Activated CD4-positive, alpha-beta T cell treated with anti-CD3 and anti-CD28 coated beads for 48 hours (primary cell): ENCODE measurements at regions not wholly inside any gene's neighbourhood (a gene's known extent, or its start where the extent isn't known, plus 50 kb on each side); places are given as distances from the start of the nearest gene placed in this dataset.

Source experiments
- DNase-seq: peaks from one replicate; pipeline ENCODE4 v3.0.0-alpha.2; 2020

DNA sequence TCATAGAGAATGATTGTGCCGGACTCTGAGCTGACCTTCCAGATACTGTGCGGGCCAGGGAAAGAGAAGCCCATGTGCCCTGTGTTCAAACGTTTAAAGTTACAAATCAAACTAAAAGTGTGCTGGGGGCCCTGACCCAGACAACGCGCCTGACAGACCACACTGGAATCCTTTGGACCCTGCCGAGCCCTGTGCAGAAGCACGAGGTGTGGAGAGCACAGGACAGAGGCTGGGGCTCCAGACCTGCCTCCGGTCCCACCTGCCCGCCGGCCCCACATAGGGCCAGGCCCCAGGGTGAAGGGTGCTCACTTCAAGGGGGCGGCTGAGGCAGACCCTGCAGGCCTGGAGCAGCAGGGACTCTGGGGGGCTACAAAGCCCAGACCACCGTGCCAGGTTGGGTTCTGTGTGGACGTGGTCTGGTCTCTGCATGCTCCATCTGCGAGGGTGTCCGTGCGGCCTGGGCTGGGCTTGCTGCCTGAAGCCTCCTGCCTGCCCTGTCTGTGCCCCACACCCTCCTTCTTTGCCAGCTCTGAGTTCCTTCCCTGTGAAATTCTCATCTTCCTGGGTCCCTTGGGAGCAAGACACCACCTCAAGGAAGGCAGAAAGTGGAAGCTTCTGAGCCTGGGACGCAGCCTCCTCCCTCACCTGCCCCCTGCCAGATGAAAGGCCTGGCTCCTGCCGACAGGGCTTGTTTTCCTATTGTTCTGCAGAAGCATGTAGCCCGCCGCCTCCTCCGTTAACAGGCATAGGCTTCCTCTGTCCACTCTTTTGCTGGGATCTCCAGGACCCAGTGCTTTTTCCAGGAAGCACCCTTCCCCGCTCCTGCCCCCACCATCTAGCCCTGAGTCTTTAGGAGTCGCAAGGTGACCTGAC is 186.2 kb downstream of the ERMARD start:
- DNase-seq = no peak

DNA sequence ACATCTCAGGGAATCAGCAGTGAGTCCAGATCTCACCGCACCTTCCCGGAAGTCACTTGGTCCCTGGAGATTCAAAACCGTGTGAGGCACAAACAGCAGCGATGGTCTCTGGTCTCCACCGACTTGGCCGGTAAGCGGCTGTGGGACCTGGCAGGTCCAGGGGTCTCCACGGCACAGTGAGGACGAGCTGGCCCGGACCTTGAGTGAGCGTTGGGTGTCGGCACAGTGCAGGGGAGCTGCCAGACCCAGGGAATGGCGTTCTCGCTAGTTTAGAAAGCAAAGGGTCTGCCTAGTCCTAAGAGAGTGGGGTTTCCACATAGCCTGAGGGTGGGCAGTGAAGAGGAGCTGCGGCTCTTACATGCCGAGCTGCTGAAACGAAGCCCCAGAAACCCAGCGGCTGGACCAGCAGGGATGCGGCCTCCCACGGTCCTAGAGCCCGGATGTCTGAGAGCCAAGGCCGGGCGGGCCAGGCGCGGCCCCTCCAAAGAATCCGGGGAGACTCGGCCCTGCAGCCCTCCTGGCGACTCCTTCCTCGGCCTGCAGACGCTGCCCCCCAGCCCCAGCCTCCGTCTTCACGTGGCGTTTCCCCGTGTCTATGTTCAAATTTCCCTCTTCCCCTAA is 185.0 kb downstream of the ERMARD start:
- DNase-seq = no peak

DNA sequence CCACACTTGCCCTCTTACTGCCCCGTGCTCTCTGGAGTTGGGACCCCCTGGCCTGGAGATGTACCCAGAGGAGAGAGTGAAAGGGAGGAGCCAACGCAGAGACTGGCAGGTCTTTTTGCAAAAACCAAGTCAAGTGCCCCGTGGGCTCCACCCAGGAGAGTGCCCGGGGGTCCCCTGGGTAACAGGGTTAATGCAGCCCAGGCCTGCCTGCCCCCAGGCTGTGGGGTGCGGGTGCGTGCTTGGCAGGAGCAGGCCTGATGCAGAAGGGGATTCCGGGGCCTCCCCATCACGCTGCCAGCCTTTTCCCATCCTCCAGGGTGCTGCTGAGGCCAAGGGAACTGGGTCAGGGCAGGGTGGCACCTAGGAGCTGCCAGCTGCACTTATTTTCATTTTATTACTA is 184.4 kb downstream of the ERMARD start:
- no peak for DNase-seq

DNA sequence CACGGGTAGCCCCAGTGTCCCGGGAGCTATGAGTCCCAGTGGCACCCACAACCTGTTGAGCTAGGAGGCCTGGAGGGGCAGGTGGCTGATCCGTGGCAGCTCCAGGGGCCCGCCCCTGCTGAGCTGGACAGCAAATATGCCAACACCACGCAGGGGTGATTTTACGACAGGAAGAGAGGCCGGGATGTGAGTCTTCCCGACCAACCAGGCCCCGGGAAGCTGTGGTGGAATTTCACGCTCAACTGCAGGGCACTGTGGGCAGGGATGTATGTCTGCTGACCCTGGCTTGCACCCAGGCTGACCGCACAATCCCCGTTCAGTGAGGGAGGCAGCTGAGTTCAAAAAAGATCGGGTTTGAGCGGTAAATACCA is 183.9 kb downstream of the ERMARD start:
- DNase-seq = no peak

DNA sequence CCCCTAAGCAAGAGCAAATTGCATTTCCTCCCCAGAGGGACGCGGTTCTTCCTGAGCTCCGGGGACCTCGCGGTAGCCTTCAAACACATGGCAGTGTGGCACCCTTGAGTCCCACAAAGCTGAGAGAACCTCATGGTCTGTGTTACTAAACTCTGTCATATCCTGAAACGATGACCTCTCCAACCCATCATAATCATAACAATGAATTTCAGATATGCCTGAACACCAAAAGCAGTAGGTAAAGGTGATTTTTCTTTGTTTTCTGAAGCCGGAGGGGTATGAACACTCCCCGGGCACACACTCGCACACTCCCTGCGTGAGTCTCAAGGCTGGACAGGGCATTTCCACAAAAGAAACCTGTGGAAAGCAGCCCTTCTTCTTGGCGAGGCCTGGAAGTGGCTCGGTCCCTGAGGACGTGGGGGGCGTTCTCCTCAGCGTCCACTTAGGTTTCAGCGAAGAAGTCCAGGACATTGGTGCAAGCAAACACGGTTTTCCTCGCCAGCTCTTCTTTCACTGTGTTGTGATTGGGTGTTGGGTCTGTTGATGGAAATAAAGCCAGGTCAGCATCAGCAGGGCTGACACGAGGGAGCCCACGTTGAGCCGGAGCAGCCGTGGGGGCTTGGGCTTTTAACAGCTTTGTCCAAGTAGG is 183.4 kb downstream of the ERMARD start:
- DNase-seq = no peak

- DNase-seq = no peak
Measured at GRCh38 chr6:169933839-169934698, 182.6 kb downstream of the ERMARD start.

DNA sequence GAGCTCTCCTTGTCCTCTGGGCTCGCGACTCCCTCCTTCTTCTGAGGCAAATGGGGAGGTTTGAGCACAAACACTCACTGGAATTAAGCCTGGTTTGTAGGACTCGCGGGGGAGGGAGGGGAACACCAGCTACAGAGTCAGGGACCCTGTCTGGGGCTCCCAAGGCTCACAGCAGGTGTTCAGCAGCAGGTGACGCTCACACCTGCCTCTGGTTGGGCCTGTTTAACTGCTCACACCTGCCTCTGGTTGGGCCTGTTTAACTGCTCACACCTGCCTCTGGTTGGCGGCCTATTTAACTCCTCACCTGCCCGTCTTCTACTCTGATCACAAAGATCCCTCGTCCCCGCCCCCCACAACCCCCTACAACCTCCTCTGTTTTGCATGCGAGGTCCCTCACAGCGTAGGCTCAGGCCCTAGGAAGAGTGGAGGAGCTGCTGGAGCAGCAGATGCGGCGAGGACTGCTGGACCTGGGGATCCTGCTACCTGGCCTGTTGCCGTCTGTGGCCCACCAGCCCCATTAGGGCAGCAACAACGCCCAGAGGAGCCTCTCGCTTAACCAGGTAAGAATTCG is 181.9 kb downstream of the ERMARD start:
- DNase-seq = no peak

GRCh38 chr6:169932491-169932890 is 181.1 kb downstream of the ERMARD start:
- DNase-seq = no peak

GRCh38 chr6:169931261-169931660 is 179.8 kb downstream of the ERMARD start:
- DNase-seq = no peak

DNA sequence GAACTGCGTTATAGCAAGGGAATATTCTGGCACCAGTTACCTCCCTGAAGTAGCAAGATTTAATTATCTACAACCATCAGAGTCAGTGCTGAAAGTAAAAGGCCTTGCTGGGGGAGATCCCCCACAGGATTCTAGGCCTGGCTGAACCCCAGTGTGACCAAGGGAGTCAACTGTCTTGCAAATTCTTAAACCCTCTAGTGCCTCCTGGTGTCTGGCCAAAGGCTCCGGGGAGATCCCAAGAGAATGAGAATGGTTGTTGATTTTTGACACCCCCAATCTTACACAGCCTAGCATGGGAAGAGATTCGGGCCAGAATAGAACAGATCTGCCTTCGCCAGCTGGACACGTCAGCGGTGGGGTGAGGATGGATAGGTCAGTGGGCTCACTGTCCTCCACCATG is 179.4 kb downstream of the ERMARD start:
- no peak for DNase-seq

DNA sequence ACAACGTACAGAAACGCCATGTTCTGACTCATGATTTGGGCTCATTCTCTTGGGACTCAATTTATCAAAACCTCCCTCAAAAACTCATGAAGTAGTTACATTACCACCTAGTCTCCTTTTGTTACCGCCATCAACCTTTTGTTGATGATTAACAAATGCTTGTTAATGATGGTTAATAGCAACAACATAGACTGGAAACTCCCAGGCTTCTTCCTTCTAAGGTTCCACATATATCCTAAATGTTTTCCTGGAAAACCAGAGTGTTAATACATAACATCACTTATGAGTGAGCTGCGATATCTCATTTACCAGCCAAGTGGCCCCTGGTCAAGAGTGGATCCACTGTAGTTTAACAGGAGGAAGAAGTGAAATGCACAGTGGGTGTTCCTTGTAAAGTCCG is 176.3 kb downstream of the ERMARD start:
- no peak for DNase-seq

DNA sequence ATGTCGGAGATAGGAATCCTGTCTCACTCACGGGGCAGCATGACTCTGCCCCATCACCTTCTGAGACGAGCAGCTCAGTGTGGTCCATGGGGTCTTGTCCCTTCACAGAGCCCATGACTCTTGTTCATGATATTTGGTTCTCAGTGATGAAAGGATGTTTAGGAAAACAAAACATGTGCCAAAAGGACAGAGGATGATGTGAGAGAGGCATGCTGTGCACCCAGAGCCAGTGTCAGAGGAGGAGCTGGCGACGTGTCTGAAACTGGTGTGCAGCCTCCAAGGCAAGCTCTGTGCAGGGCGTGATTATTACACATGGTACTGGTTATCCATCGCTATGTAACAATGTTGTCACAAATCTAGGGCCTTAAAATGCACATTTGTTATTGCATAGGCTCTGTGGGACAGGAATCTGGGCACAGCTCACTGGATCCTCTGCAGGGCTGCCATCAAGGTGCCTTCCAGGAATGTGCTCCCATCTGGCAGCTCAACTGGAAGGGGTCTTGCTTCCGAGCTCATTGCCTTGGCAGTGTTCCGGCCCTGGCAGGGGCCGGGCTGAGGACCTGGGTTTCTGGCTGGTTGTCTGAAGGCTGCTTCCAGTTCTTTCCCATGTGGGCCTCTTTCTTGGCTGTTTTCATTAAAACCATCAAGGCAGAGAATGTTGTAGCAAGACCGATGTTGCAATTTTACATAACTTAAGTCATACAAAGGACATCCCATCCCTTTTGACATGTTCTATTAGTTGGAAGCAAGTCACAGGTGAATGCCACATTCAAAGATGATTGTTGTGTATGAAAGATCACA is 175.4 kb downstream of the ERMARD start:
- DNase-seq = no peak

GRCh38 chr6:169923468-169924464 is 172.3 kb downstream of the ERMARD start:
- DNase-seq = no peak

DNA sequence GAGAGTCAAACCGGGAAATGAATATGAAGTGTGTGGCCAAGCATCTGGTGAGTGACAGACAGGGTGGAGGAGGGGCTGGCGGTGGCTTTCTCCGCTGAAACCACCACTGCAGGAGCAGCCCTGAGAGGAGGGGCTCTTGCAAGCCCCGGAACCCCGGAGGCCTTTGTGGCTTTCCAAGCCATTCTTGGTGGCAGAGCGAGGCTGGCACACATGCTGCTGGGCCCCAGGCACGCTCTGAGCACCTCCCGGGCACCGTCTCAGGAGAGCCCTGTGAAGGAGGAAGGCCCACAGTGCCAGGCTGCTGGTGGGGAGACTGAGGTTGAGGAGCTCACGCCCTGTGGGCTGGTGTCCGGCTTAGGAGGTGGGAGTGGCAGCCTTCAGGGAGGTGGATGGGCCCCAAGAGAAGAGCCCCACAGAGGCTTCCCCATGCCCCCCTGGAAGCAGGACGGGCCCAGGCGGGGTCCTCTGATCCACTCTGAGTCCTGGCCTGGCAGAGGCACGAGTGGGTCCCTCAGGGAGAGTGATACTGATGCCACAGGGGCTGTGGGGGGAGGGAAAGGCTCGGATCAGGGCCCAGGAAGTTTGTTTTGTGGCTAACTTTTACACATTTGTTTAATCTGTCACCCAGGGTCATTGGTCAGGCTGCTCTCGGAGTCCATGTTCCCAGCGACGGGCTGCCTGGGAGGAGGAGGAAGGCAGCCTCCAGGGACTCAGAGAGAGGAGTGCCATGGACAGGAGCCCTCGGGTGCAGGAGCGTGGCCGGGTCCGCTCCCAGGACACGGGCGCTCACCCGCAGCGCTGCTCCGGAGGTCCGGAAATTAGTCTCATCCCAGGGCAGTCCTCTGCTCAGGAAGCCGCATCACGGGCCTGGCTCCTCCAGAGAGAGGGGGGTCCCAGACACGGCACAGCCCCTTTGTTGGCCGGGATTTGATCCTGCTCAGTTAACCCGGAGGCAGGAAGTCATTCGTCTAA is 170.7 kb downstream of the ERMARD start:
- DNase-seq = peak; percentile 64

DNA sequence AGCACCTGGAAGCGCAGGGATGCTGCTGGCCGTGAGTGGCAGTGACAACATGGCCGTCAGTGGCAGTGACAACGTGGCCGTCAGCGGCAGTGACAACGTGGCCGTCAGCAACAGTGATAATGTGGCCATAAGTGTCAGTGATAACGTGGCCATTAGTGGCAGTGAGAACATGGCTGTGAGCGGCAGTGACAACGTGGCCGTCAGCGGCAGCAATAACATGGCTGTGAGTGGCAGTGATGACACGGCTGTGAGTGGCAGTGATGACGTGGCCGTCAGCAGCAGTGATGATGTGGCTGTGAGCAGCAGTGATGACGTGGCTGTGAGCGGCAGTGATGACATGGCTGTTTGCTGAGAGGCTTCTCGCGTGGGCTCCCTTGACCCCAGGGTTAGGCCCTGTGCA is 169.8 kb downstream of the ERMARD start:
- no peak for DNase-seq

DNA sequence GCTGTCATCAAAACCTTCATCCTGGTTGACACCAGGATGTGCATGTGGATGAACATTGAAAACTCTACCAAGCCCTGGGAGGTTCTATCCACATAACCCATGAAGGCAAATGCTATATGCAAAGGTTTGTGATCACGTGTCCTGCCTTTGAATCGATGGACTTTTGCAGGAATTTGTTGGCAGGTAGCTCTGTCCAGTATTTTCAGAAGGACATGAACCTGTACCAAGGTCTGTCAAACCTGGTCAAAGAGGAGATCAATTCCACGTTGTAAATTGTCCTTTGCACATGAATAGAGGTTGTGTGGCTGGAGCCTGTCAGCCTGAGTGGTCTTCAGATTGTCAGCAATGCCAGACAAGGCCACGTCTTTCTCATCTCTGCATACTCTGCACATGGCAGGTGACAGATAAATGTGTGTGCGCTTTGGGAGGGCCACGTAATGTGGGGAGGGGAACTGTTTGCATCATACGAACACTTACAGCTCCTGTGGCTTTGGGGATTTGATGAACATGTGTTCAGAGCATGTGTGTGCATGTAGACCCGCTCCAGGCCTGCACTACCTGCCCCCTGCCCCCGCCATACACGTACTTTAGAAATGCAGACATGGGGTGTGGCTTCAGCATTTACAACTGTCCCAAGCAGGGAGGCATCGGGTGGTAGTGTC is 169.1 kb downstream of the ERMARD start:
- no peak for DNase-seq

DNA sequence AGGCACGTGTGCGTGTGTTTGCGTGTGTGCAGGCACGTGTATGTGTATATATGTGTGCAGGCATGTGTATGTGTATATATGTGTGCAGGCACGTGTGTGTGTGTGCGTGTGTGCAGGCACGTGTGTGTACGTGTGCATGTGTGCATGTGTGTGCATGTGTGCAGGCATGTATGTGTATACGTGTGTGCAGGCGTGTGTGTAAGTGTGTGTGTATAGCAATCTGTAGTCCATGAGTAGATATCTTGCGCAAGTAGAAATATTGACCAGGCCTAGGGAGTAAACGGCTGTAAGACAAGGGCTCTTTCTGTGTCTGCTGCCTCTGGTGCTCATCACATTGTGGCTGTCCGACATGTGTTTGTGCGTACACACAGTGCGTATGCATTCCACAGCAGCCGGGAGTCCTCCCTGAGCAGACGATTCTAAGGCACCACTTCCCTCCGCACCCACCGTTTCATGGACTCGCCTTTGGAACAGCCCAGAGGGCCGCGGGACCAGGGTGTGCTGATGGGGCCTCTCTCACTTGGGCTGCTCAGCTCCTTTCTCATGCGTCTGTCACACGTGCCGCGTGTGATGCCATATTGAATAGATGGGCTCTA is 167.6 kb downstream of the ERMARD start:
- DNase-seq = no peak

GRCh38 chr6:169918239-169918953 is 167.0 kb downstream of the ERMARD start:
- DNase-seq = no peak
